ENCODE measurements at regions not wholly inside any gene's neighbourhood (a gene's known extent, or its start where the extent isn't known, plus 50 kb on each side); places are given as distances from the start of the nearest gene placed in this dataset.

- Histone ChIP-seq H3K4me2 (ENCODE audit: low read depth, low read length) (no peak overlapping the region), H3K36me3 (replicated peaks in 1 of 2; ENCODE audit: control insufficient read depth in 1 of 2, insufficient read depth in 2 of 2, low read length in 2 of 2) (no peaks in the 10 kb centered on the region), H3K27ac (ENCODE audit: extremely low read length, insufficient read depth, low read length) (no peak overlapping the region), H4K20me1 (ENCODE audit: insufficient read depth, low read length) (no peaks in the 10 kb centered on the region), H2AFZ (ENCODE audit: low read length) (no peak overlapping the region), H3K27me3 (ENCODE audit: control insufficient read depth in 1 of 2, insufficient read depth in 2 of 2, low read length in 2 of 2) (no peaks in the 10 kb centered on the region), H3K4me3 (replicated peaks in 1 of 3; ENCODE audit: insufficient read depth in 1 of 3, low read depth in 2 of 3, low read length in 3 of 3) (no peak overlapping the region), H3K9ac (ENCODE audit: insufficient read depth, low read depth, low read length) (no peak overlapping the region), H3K79me2 (ENCODE audit: insufficient read depth, low read length) (no peaks in the 10 kb centered on the region), H3K4me1 (ENCODE audit: insufficient read depth, low read length) (no peaks in the 10 kb centered on the region), H3K9me3 (ENCODE audit: low read length) (no peaks in the 10 kb centered on the region)
- no peak for TF ChIP-seq KDM4B (CRISPR knock-in tag; IDR thresholded peaks at IDR 0.05)
- TF ChIP-seq HNRNPK (IDR thresholded peaks at IDR 0.05; ENCODE audit: low read depth, low read length, poor library complexity, severe bottlenecking) = no peak
- no peak for TF ChIP-seq ZNF234 (CRISPR knock-in tag; conservative IDR thresholded peaks at IDR 0.05)
- no peak for TF ChIP-seq ZFP62 (CRISPR knock-in tag; IDR thresholded peaks at IDR 0.05)
- no peak for TF ChIP-seq ZNF550 (CRISPR knock-in tag; IDR thresholded peaks at IDR 0.05; ENCODE audit: borderline replicate concordance)
- no peak for TF ChIP-seq ZNF773 (CRISPR knock-in tag; IDR thresholded peaks at IDR 0.05; ENCODE audit: borderline replicate concordance)
- TF ChIP-seq NR2F1 (CRISPR knock-in tag; IDR thresholded peaks at IDR 0.05) = no peak
- no peak for TF ChIP-seq SP4 (CRISPR knock-in tag; IDR thresholded peaks at IDR 0.05)
- TF ChIP-seq ZNF563 (CRISPR knock-in tag; IDR thresholded peaks at IDR 0.05) = no peak
- TF ChIP-seq CBFB (CRISPR knock-in tag; IDR thresholded peaks at IDR 0.05) = no peak
- TF ChIP-seq JDP2 (CRISPR knock-in tag; IDR thresholded peaks at IDR 0.05; ENCODE audit: borderline replicate concordance) = no peak
- no peak for TF ChIP-seq CHD4 (IDR thresholded peaks at IDR 0.05; ENCODE audit: borderline replicate concordance, low read length)
- no peak for TF ChIP-seq ATF1 (CRISPR knock-in tag; IDR thresholded peaks at IDR 0.05)
- no peak for TF ChIP-seq ZFP37 (CRISPR knock-in tag; IDR thresholded peaks at IDR 0.05; ENCODE audit: borderline replicate concordance)
- no peak for TF ChIP-seq MIXL1 (CRISPR knock-in tag; IDR thresholded peaks at IDR 0.05)
- CTCF ChIA-PET (ENCODE audit: low intra/inter-chr PET ratio, low total read pairs) = no interaction called here
- intact Hi-C loops (cut with micrococcal nuclease; ENCODE audit: unreplicated experiment) (no loop called here), in situ Hi-C loops (cut with HindIII; ENCODE audit: extremely low pct_ligation_motif_present, low pct_unique_long_range_greater_than_20kb) (no loop called here)
- FAIRE-seq (no peak), ATAC-seq (no peak), DNase-seq (ENCODE audit: low spot score) (no peak)
- BruUV-seq (replicated peaks) = no TSS peak
- 9% methylated on average over 4 of the region's 4 CpGs for WGBS (ENCODE audit: low lambda C conversion rate)
- POLR2A ChIA-PET = no interaction called here
Observed at GRCh38 chr5:125140220-125140619, 393.8 kb upstream of the ZNF608 start.

Data from HepG2 (cell line).